Immature natural killer cell (primary cell): ENCODE measurements at regions not wholly inside any gene's neighbourhood (a gene's known extent, or its start where the extent isn't known, plus 50 kb on each side); places are given as distances from the start of the nearest gene placed in this dataset.

Source experiments
- DNase-seq, 3 donors: peaks; one replicate each; pipeline ENCODE4 v3.0.0; 2022; ENCODE audit warnings: mixed read lengths in 1 of 3
- H3K27ac Mint-ChIP-seq, 6 donors: one replicate each; pipeline ENCODE4 v1.8.0; 2020; ENCODE audit warnings: mixed read lengths in 6 of 6, mild to moderate bottlenecking in 5 of 6, inconsistent platforms in 4 of 6, moderate library complexity in 3 of 6
- H3K27me3 Mint-ChIP-seq, 3 donors: one replicate each; pipeline ENCODE4 v1.8.0; 2020 to 2021; ENCODE audit warnings: low read depth in 3 of 3, mild to moderate bottlenecking in 3 of 3, mixed read lengths in 3 of 3, moderate library complexity in 3 of 3, inconsistent platforms in 1 of 3
- H3K36me3 Mint-ChIP-seq, 3 donors: one replicate each; pipeline ENCODE4 v1.8.0; 2020; ENCODE audit warnings: mixed read lengths in 3 of 3, inconsistent platforms in 2 of 3, mild to moderate bottlenecking in 2 of 3
- H3K4me1 Mint-ChIP-seq, 2 donors: one replicate each; pipeline ENCODE4 v1.8.0; 2020; ENCODE audit warnings: inconsistent platforms in 2 of 2, mild to moderate bottlenecking in 2 of 2, mixed read lengths in 2 of 2, moderate library complexity in 1 of 2
- H3K4me3 Mint-ChIP-seq, 5 donors: one replicate each; pipeline ENCODE4 v1.8.0; 2020; ENCODE audit warnings: mild to moderate bottlenecking in 5 of 5, mixed read lengths in 5 of 5, inconsistent platforms in 3 of 5, moderate library complexity in 3 of 5
- H3K9me3 Mint-ChIP-seq, 6 donors: one replicate each; pipeline ENCODE4 v1.8.0; 2020; ENCODE audit warnings: mild to moderate bottlenecking in 6 of 6, mixed read lengths in 6 of 6, inconsistent platforms in 4 of 6, moderate library complexity in 3 of 6

GRCh38 chr12:30874455-30875321, 51.9 kb upstream of the TSPAN11 start:
- H3K36me3 Mint-ChIP-seq: no peaks in the 10 kb centered on the region
- no peak for DNase-seq
- H3K4me1 Mint-ChIP-seq: no peaks in the 10 kb centered on the region
- H3K27ac Mint-ChIP-seq: no peak overlapping the region
- no peak overlapping the region for H3K4me3 Mint-ChIP-seq
- peaks cover 4 to 15% (median 6%) of the 10 kb centered on the region in 3 donors for H3K27me3 Mint-ChIP-seq
- no peaks in the 10 kb centered on the region for H3K9me3 Mint-ChIP-seq

GRCh38 chr12:30870491-30871265, 55.9 kb upstream of the TSPAN11 start:
- Mint-ChIP-seq H3K36me3 (no peaks in the 10 kb centered on the region), H3K27ac (no peak overlapping the region), H3K4me1 (no peaks in the 10 kb centered on the region), H3K9me3 (peaks cover 0 to 5% (median 2%) of the 10 kb centered on the region in 6 donors), H3K27me3 (peaks cover 3 to 12% (median 4%) of the 10 kb centered on the region in 3 donors), H3K4me3 (peak overlapping the region in 1 of 5 donors; percentile 1)
- no peak for DNase-seq

- Mint-ChIP-seq H3K36me3 (no peaks in the 10 kb centered on the region), H3K27ac (no peak overlapping the region), H3K27me3 (peaks cover 2 to 14% (median 6%) of the 10 kb centered on the region in 3 donors), H3K4me3 (no peak overlapping the region), H3K4me1 (no peaks in the 10 kb centered on the region), H3K9me3 (peaks cover 0 to 5% (median 2%) of the 10 kb centered on the region in 6 donors)
- no peak for DNase-seq
These were observed 59.1 kb upstream of the TSPAN11 start for GRCh38 chr12:30867415-30867814.

GRCh38 chr12:30866256-30866655, 60.3 kb upstream of the TSPAN11 start:
- H3K9me3 Mint-ChIP-seq: peaks cover 0 to 5% (median 2%) of the 10 kb centered on the region in 6 donors
- no peak overlapping the region for H3K27ac Mint-ChIP-seq
- no peaks in the 10 kb centered on the region for H3K36me3 Mint-ChIP-seq
- H3K27me3 Mint-ChIP-seq: peaks cover 2 to 14% (median 5%) of the 10 kb centered on the region in 3 donors
- no peaks in the 10 kb centered on the region for H3K4me1 Mint-ChIP-seq
- H3K4me3 Mint-ChIP-seq: no peak overlapping the region
- no peak for DNase-seq

GRCh38 chr12:30863839-30864238, 62.7 kb upstream of the TSPAN11 start:
- H3K27ac Mint-ChIP-seq: no peak overlapping the region
- H3K4me1 Mint-ChIP-seq: no peaks in the 10 kb centered on the region
- no peaks in the 10 kb centered on the region for H3K36me3 Mint-ChIP-seq
- H3K9me3 Mint-ChIP-seq: peaks cover 0 to 5% (median 2%) of the 10 kb centered on the region in 6 donors
- H3K4me3 Mint-ChIP-seq: no peak overlapping the region
- H3K27me3 Mint-ChIP-seq: peaks cover 5 to 12% (median 7%) of the 10 kb centered on the region in 3 donors
- no peak for DNase-seq

GRCh38 chr12:30862486-30862885, 64.1 kb upstream of the TSPAN11 start:
- Mint-ChIP-seq H3K27me3 (peaks cover 2 to 8% (median 6%) of the 10 kb centered on the region in 3 donors), H3K9me3 (peaks cover 0 to 3% (median 2%) of the 10 kb centered on the region in 6 donors)

GRCh38 chr12:30859226-30859625, 67.3 kb upstream of the TSPAN11 start:
- no peak overlapping the region for H3K27ac Mint-ChIP-seq
- H3K36me3 Mint-ChIP-seq: no peaks in the 10 kb centered on the region
- no peaks in the 10 kb centered on the region for H3K9me3 Mint-ChIP-seq

More at GRCh38 chr12:30862486-30862885, 64.1 kb upstream of the TSPAN11 start:
- Mint-ChIP-seq H3K4me1 (no peaks in the 10 kb centered on the region), H3K27ac (no peak overlapping the region), H3K36me3 (no peaks in the 10 kb centered on the region), H3K4me3 (no peak overlapping the region)
- DNase-seq: no peak

GRCh38 chr12:30858471-30858870, 68.1 kb upstream of the TSPAN11 start:
- no peak for DNase-seq
- no peaks in the 10 kb centered on the region for H3K36me3 Mint-ChIP-seq
- H3K27ac Mint-ChIP-seq: no peak overlapping the region
- H3K4me3 Mint-ChIP-seq: no peak overlapping the region
- no peaks in the 10 kb centered on the region for H3K4me1 Mint-ChIP-seq
- H3K9me3 Mint-ChIP-seq: no peaks in the 10 kb centered on the region
- H3K27me3 Mint-ChIP-seq: peaks cover 0 to 6% (median 2%) of the 10 kb centered on the region in 3 donors

More at GRCh38 chr12:30859226-30859625, 67.3 kb upstream of the TSPAN11 start:
- no peak for DNase-seq
- Mint-ChIP-seq H3K4me1 (no peaks in the 10 kb centered on the region), H3K4me3 (no peak overlapping the region), H3K27me3 (peaks cover 2 to 6% (median 3%) of the 10 kb centered on the region in 3 donors)

GRCh38 chr12:30853561-30854133, 72.9 kb upstream of the TSPAN11 start:
- no peak for DNase-seq
- H3K27me3 Mint-ChIP-seq: peaks cover 0 to 3% (median 2%) of the 10 kb centered on the region in 3 donors
- no peaks in the 10 kb centered on the region for H3K9me3 Mint-ChIP-seq
- H3K27ac Mint-ChIP-seq: no peak overlapping the region
- H3K4me1 Mint-ChIP-seq: peaks cover 6 to 10% of the 10 kb centered on the region in 2 donors
- H3K36me3 Mint-ChIP-seq: no peaks in the 10 kb centered on the region
- H3K4me3 Mint-ChIP-seq: no peak overlapping the region

- Mint-ChIP-seq H3K36me3 (no peaks in the 10 kb centered on the region), H3K27ac (peak overlapping the region in 2 of 6 donors; percentile 4 to 88), H3K9me3 (no peaks in the 10 kb centered on the region), H3K27me3 (peaks cover 0 to 5% (median 2%) of the 10 kb centered on the region in 3 donors), H3K4me1 (peaks cover 6 to 10% of the 10 kb centered on the region in 2 donors), H3K4me3 (peak overlapping the region in 1 of 5 donors; percentile 21)
- DNase-seq: peak in 1 of 3 donors; percentile 5
These were observed 75.9 kb upstream of the TSPAN11 start for GRCh38 chr12:30850684-30851083.

GRCh38 chr12:30847259-30847658, 79.3 kb upstream of the TSPAN11 start:
- H3K27ac Mint-ChIP-seq: no peak overlapping the region
- H3K4me1 Mint-ChIP-seq: peaks cover 6 to 10% of the 10 kb centered on the region in 2 donors
- no peaks in the 10 kb centered on the region for H3K9me3 Mint-ChIP-seq
- no peaks in the 10 kb centered on the region for H3K36me3 Mint-ChIP-seq
- peak; percentile 35 to 57 (median 51) for DNase-seq
- H3K27me3 Mint-ChIP-seq: peaks cover 0 to 5% (median 2%) of the 10 kb centered on the region in 3 donors
- no peak overlapping the region for H3K4me3 Mint-ChIP-seq

- Mint-ChIP-seq H3K4me3 (no peak overlapping the region), H3K9me3 (no peaks in the 10 kb centered on the region)
These were observed 79.8 kb upstream of the TSPAN11 start for GRCh38 chr12:30846776-30847175.

GRCh38 chr12:30845676-30846075, 80.9 kb upstream of the TSPAN11 start:
- H3K27me3 Mint-ChIP-seq: peaks cover 0 to 2% (median 2%) of the 10 kb centered on the region in 3 donors
- no peaks in the 10 kb centered on the region for H3K9me3 Mint-ChIP-seq
- H3K4me1 Mint-ChIP-seq: no peaks in the 10 kb centered on the region
- DNase-seq: no peak
- H3K36me3 Mint-ChIP-seq: no peaks in the 10 kb centered on the region
- no peak overlapping the region for H3K4me3 Mint-ChIP-seq
- H3K27ac Mint-ChIP-seq: no peak overlapping the region

More at GRCh38 chr12:30846776-30847175, 79.8 kb upstream of the TSPAN11 start:
- no peak for DNase-seq
- H3K27me3 Mint-ChIP-seq: peaks cover 0 to 5% (median 2%) of the 10 kb centered on the region in 3 donors
- no peak overlapping the region for H3K27ac Mint-ChIP-seq
- H3K36me3 Mint-ChIP-seq: no peaks in the 10 kb centered on the region
- peaks cover 4 to 6% of the 10 kb centered on the region in 2 donors for H3K4me1 Mint-ChIP-seq
